ENCODE measurements at regions not wholly inside any gene's neighbourhood (a gene's known extent, or its start where the extent isn't known, plus 50 kb on each side); places are given as distances from the start of the nearest gene placed in this dataset.

- DNase-seq (ENCODE audit: low read depth), result no peak
Measured at GRCh38 chr2:191738003-191738402, 60.1 kb downstream of the NABP1 start.

- no peak for DNase-seq (ENCODE audit: low read depth)
Measured at GRCh38 chr2:191738667-191739066, 60.7 kb downstream of the NABP1 start.

GRCh38 chr2:191739194-191739593 is 61.3 kb downstream of the NABP1 start:
- no peak for DNase-seq (ENCODE audit: low read depth)

- no peak for DNase-seq (ENCODE audit: low read depth)
Measured at GRCh38 chr2:191740016-191740419, 62.1 kb downstream of the NABP1 start.

GRCh38 chr2:191740759-191741158 is 62.8 kb downstream of the NABP1 start:
- DNase-seq (ENCODE audit: low read depth), result no peak

DNA sequence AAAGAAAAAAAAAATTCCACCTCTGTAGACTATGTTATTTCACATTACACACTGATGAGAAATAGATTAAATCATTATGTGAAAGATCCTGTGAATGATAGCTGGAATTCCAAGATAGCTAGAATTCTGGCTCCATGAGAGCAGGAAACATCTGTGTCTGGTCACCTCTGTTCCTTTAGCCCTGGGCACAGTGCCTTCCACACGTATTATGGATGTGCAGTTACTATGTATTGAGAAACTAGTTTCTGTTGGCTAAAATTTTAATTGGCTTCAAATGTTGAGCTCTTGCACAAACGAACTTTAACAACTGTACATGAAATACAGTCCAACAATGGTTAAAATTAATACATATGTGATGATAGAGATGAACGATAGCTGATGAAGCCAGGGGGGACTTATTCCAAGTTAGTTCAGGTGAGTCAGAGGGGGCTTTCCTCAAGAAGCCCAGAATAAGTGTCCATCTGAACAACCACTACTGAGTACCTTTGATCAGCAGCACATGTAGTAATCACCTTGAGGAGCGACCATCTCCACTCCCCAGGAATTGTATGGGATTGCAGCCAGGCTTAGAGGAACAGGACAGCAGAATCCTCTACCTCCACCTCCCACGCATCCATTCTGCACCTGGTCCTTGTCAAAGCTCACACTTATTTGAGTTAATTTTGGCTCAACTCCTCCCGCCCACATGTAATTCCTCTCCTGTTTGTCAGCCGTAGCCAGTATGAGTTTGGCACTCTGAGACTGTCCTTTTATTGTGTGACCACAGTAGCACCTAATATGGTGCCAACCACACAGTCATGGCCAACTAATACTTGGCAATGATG is 68.6 kb downstream of the NABP1 start:
- DNase-seq (ENCODE audit: low read depth), result peak; percentile 47

- no peak for DNase-seq (ENCODE audit: low read depth)
Measured at GRCh38 chr2:191747170-191747530, 69.2 kb downstream of the NABP1 start.

GRCh38 chr2:191748059-191748461 is 70.1 kb downstream of the NABP1 start:
- DNase-seq (ENCODE audit: low read depth), result peak; percentile 14

GRCh38 chr2:191748528-191749180 is 70.7 kb downstream of the NABP1 start:
- no peak for DNase-seq (ENCODE audit: low read depth)

GRCh38 chr2:191749181-191749540 is 71.2 kb downstream of the NABP1 start:
- DNase-seq (ENCODE audit: low read depth), result no peak

DNA sequence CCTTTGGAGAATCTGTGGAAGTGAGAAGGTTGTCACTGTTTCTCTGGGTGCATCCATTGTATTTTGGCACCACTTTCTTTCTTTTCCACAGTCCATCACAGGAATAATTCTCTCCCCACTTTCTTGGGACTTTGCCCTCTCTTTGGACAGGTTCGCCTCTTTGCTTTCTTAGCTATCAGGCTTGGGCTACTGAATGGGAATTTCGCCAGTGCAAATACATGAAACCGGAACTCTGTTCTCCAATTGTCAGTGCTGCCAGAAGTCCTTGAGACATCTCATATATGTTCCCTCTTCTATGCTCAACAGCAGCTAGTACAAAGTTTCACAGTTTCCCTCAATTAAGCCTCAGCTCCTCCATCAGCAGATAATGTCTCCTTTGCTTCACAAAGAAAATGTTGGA is 76.2 kb downstream of the NABP1 start:
- no peak for DNase-seq (ENCODE audit: low read depth)

DNA sequence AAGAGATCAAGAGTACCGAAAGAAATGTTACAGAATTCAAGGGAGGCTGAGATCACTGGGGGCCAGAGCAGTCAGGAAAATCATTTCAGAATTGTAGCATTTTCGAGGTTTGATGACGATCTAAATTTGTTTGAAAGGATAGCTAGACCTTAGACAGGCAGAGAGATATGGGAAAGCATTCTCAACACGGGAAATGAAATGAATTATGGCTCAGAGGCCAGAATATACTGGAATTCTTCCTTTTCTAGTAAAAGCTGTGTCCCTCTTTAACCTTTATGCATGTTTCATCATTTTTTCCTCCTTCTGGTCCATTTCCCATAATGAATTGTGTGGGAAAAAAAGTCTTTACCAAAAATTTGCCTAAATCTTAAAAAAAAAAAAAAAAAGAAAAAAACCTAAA is 78.8 kb downstream of the NABP1 start:
- DNase-seq (ENCODE audit: low read depth), result no peak

- no peak for DNase-seq (ENCODE audit: low read depth)
Measured at GRCh38 chr2:191757208-191757607, 79.3 kb downstream of the NABP1 start.

DNA sequence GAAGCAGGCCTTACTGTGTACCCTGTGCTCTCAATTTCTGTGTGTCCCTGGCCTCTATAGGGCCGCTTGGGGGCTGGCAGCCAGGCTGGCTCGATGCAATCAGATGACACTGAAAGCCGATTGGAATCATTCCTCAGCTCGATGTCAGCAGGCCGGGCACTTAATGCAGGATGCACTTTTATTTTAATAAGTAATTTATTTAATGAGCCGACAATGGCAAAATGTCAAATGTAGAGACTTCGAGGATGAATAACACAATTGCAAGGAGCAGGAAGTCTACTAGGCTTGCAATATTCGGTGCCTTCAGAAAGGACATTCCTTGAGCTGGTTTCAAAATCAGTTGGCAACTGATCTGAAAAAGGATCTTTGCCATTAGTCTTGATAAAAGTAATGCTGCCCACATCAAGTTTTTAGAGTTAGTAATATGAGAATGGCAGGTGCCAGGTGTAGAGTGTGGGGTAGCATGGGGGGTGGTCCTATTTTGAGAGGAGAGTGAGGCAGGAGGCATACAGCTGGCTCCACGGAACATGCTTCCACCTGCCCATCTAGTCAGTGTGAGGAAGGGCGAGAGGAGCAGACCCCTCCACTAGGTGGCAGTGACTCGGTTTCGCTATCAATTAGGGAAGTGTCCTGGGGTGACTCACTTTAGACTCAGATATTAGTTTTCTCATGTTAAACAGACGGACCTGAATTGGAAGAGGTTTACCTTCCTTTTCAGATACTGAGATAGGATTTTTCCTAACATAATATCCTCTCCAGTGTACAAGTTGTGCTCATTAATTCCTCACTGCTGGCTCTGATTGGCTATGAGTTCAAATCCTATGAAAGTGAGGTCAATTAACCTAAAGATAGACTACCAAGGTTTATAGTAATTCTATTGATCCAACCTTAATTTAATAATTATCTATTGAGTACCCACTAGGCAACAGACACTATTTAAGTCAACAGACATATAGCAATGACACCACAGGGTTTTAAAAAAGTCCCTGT is 80.9 kb downstream of the NABP1 start:
- DNase-seq (ENCODE audit: low read depth), result peak; percentile 66

DNA sequence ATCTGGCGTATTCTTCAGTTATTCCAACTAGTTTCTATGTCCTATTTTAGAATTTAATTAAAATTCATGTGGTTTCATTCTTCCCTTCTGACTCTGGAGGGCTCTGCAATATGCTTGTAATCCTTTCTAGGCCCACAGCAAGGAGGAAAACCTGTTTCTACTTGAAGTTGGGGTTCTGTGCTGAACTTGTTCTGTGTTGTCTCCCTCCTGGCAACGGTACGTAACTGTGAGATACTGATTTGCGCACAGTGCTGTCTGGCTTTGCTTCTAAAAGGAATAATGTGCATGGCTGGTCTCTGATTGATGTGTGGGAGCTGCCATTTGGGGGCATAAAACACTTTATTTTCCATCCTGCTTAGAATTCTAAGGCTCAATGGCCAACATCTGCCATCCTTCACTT is 81.7 kb downstream of the NABP1 start:
- DNase-seq (ENCODE audit: low read depth), result no peak

- DNase-seq (ENCODE audit: low read depth), result no peak
Measured at GRCh38 chr2:191760655-191761262, 82.8 kb downstream of the NABP1 start.

DNA sequence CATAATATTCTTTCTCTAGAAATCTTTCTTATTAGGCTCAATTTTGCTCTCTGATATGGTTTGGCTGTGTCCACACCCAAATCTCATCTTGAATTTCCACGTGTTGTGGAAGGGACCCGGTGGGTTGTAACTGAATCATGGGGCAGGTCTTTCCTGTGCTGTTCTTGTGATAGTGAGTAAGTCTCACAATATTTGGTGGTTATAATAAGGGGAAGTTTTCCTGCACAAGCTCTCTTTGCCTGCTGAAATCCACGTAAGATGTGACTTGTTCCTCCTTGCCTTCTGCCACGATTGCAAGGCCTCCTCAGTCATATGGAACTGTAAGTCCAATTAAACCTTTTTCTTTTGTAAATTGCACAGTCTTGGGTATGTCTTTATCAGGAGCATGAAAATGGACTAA is 73.8 kb downstream of the CAVIN2 start:
- DNase-seq (ENCODE audit: low read depth), result no peak

DNA sequence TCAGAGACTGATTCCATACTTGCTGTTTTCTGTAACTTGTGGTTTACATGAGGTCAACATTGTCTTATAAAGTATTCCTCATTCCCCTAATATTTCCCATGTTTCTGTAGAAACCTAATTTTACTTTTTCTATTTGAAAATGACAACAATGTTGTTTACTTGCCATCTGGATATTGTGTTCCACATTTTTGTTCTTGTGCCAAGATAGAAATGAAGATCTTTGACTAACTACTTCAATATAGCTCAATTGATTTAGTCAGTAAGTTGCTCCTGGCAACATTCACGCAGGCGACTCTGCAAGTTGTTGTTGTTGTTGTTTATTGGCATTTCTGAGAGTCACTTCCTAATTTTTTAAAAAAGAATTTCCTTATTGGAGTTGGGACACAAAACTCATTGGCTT is 69.5 kb downstream of the CAVIN2 start:
- DNase-seq (ENCODE audit: low read depth), result no peak

DNA sequence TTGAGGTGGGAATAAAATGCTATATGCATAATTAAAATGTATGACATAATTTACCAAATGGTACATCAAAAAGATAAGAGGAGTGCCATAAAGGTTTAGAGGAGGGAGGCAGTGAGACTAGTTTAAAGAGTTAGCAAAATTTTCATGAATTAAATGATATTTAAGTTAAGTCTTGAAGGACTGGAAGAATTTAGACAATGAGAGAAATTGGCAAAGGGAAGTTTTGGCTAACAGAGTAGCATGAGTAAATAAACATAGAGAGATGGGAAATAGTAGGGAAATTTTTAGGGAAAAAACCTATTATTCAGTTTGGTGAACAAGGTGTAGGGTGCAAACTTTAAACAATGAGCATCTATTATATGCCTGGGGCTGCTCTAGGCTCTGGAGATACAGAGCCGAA is 68.8 kb downstream of the CAVIN2 start:
- DNase-seq (ENCODE audit: low read depth), result no peak

GRCh38 chr2:191782351-191782750 is 64.5 kb downstream of the CAVIN2 start:
- DNase-seq (ENCODE audit: low read depth), result no peak

DNA sequence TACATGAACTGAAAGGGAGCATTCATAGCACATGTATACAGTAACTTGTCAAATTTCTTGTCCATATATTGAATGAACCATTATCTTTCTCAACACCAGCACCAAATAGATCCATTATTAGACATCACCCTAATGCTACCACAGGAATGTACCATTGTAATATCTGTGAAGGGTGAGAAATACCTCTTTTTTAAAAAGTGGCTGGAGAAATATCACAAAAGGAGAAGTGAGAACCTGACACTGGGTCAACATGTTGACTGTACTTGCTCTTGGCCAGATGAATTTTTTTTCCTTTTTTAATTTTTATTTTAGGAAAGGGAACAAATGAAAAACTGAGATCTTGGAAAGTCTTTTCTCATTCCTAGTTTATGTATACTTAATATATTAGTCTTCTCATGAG is 63.5 kb downstream of the CAVIN2 start:
- DNase-seq (ENCODE audit: low read depth), result no peak

Data from EH (cell line).